RWPE1 (cell line): ENCODE measurements at regions not wholly inside any gene's neighbourhood (a gene's known extent, or its start where the extent isn't known, plus 50 kb on each side); places are given as distances from the start of the nearest gene placed in this dataset.

Source experiments
- CTCF ChIA-PET: fragments of 350-600 bp; sonication (Branson Sonifier 250); formaldehyde crosslinking; extraction: SDS; loops from one replicate; lab custom pipeline; 2021; lab: Yijun Ruan, JAX
- POLR2A ChIA-PET: fragments of 400-600 bp; formaldehyde crosslinking; extraction: SDS; loops from one replicate; lab custom pipeline; 2020; ENCODE audit warnings: antibody characterized with exemption; ENCODE audit not compliant: low non-redundant PET; lab: Yijun Ruan, JAX
- DNase-seq: peaks from one replicate; pipeline ENCODE4 v3.0.0; 2012; ENCODE audit warnings: low spot score
- H3K27ac ChIP-seq: fragments of 450-650 bp; 2 replicates; pipeline ENCODE4 v1.5.1; 2017
- CTCF ChIP-seq: fragments of 450-650 bp; conservative IDR thresholded peaks from 2 replicates; pipeline ENCODE4 v1.5.1; 2017; ENCODE audit warnings: low read depth, mild to moderate bottlenecking

GRCh38 chr1:172717722-172718465, 59.0 kb downstream of the FASLG start:
- CTCF ChIA-PET = interaction anchor here (1.0 kb wide), 1 partner anchor 288 kb away, joined by 3 read pairs; no protein-coding TSS in a partner anchor
- no peak for DNase-seq
- H3K27ac ChIP-seq = no peak overlapping the region
- POLR2A ChIA-PET = no interaction called here
- no peak for TF ChIP-seq CTCF

DNA sequence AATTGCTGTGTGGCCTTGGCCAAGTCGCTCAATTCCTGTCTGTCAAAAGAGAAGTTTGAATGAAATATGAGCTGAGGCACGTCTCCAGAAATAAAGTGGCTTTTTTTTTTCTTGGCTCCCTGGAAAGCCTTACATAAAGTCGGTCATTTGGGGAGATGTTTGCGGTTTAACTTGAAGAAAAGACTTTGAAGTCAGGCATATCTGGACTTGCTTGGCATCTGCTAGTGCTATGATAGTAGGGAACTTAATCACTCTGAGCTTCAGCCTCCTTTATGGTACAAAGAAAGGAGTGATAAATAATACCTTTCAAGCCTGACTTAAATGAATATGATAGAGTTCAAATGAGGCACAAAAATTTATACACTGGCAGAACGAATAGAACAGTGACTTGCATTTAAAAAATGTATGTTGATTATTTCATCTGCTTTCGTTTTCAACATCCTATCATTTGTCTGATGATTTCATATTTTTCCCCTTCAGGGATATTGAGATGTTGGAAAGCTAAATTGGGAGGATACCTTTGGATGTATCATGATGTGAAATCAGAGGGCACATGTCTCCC, 60.2 kb downstream of the FASLG start:
- CTCF ChIA-PET = interaction anchor here (0.5 to 1.9 kb wide), 21 partner anchors 10 to 716 kb away, joined by 3 to 27 read pairs (median 3); no protein-coding TSS in a partner anchor
- POLR2A ChIA-PET = no interaction called here
- no peak overlapping the region for H3K27ac ChIP-seq
- DNase-seq = peak; percentile 76
- no peak for TF ChIP-seq CTCF

DNA sequence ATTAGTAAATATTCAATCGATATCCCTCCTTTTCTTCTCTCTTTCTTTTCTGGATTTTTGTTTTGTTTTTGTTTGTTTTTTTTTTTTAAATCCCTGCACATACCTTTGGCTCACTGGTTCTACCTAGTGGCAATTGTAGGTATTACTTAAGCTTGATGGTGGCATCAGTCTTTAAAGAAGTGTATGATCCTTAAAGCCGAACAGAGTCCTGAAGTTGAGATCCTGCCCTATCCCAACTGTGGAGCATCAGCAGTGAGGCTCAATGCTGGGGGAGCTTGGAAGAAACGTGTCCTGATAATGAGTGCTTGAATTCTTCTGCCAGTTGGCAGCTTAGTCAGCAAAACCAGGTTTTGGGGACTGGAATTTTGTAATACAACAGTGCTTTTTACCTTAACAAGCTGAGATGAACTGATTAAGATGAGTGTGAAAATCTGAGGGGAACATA, 60.8 kb downstream of the FASLG start:
- peak; percentile 75 for TF ChIP-seq CTCF
- CTCF ChIA-PET = interaction anchor here (0.5 to 1.9 kb wide), 22 partner anchors 9 to 717 kb away, joined by 3 to 27 read pairs (median 4); no protein-coding TSS in a partner anchor
- peak; percentile 42 for DNase-seq
- POLR2A ChIA-PET = no interaction called here
- H3K27ac ChIP-seq = no peak overlapping the region

DNA sequence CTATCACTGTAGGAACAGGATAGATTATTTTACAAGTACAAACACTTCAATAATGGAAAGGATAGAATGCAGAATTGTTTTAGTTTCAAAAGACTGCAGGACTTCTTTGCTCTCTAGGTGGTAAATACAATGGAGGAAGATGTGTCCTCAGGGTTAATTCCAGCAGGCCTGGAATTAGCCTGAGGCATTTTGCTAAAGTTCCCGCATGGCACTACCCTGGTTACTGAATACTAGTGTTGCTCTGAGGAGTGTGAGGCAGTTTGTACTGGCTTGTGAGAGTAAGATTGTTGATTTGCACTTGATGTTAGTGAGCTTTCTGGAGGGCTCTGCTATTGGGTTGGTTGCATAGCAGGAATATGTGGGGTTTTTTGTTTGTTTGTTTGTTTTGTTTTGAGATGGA, 61.4 kb downstream of the FASLG start:
- POLR2A ChIA-PET = no interaction called here
- H3K27ac ChIP-seq = no peak overlapping the region
- no peak for DNase-seq
- CTCF ChIA-PET = interaction anchor here (0.5 to 1.9 kb wide), 13 partner anchors 8 to 717 kb away, joined by 3 to 27 read pairs (median 4); no protein-coding TSS in a partner anchor
- no peak for TF ChIP-seq CTCF

DNA sequence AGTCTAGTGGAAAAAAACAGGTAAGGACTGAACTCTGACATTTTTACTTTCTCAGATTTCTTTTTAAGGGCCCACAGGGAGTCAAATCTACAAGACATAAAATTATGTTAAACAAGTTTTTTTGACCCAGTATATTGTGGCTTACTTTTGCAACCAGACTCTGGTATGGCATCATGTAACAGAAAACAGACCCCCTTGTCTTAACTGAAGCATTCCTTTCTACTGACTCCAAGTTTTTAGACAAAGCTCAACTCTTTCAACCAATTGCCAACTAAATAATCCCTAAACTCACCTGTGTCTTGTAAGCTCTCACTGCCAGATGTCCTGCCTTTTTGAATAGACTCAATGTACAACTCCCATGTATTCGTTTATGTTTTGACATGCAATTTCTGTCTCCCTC, 64.3 kb downstream of the FASLG start:
- CTCF ChIA-PET = interaction anchor here (0.7 kb wide), 1 partner anchor 22 kb away, joined by 3 read pairs; no protein-coding TSS in a partner anchor
- DNase-seq = no peak
- no peak overlapping the region for H3K27ac ChIP-seq
- POLR2A ChIA-PET = no interaction called here
- no peak for TF ChIP-seq CTCF

DNA sequence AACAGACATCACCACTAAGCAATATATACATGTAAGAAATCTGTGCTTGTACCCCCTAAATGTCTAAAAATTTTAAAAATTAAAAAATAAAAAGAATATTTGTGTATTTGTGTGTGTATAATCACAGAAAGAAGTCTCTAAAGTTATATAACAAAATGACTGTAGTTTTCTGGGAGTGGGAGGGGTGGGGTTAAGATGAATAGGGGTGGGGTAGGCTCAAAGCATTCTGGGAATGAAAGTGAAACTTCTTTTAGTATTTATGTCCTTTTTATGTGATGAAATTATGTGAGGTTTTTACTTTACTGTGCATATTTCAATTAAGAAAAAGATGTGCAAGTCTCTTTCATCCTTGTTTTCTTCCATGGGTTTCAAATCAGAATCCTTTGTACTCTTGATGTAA, 65.3 kb downstream of the FASLG start:
- H3K27ac ChIP-seq = no peak overlapping the region
- ChIA-PET CTCF (no interaction called here), POLR2A (no interaction called here)
- DNase-seq = no peak
- no peak for TF ChIP-seq CTCF
